IMR-90 (cell line): ENCODE measurements at regions not wholly inside any gene's neighbourhood (a gene's known extent, or its start where the extent isn't known, plus 50 kb on each side); places are given as distances from the start of the nearest gene placed in this dataset.

Source experiments
- ATAC-seq: fragments of 200-7000 bp; cut with Tn5 transposase; 2 replicates; pipeline ENCODE4 v1.9.1; 2020; ENCODE audit warnings: low read depth, mild to moderate bottlenecking, moderate library complexity
- BruUV-seq: library from RNA; stranded (reverse); fragments of 400-500 nt; replicated peaks from 2 replicates; lab custom pipeline; 2021; lab: Mats Ljungman, UMichigan
- CTCF ChIA-PET: fragments of 300-600 bp; formaldehyde crosslinking; extraction: SDS; loops from one replicate; lab custom pipeline; 2021; ENCODE audit warnings: antibody characterized with exemption; lab: Yijun Ruan, JAX
- POLR2A ChIA-PET: fragments of 300-600 bp; sonication (Branson Sonifier 250); formaldehyde crosslinking; loops from one replicate; lab custom pipeline; 2022; ENCODE audit warnings: antibody characterized with exemption; ENCODE audit not compliant: unreplicated experiment; lab: Charles Lee
- DNase-seq: peaks from one replicate; pipeline ENCODE4 v3.0.0; 2013
- H2AFZ ChIP-seq: replicated peaks from 2 replicates; pipeline ENCODE3; 2013; ENCODE audit warnings: low read length, mild to moderate bottlenecking; ENCODE audit not compliant: poor library complexity
- H2AK5ac ChIP-seq: 2 replicates; pipeline ENCODE4 v1.6.1; 2013; ENCODE audit warnings: low read depth, low read length, inconsistent platforms
- H2AK9ac ChIP-seq: replicated peaks from 2 replicates; pipeline ENCODE3; 2013; ENCODE audit warnings: mild to moderate bottlenecking, low read depth, low read length, moderate library complexity; ENCODE audit not compliant: poor library complexity
- H2BK120ac ChIP-seq: 2 replicates; pipeline ENCODE4 v1.6.1; 2013; ENCODE audit warnings: low read depth, low read length, inconsistent platforms
- H2BK15ac ChIP-seq: 3 replicates; pipeline ENCODE4 v1.6.1; 2013; ENCODE audit warnings: low read depth, low read length, inconsistent platforms
- H2BK20ac ChIP-seq: 2 replicates; pipeline ENCODE4 v1.6.1; 2013; ENCODE audit warnings: low read depth, mild to moderate bottlenecking, inconsistent platforms, low read length, moderate library complexity
- H2BK5ac ChIP-seq: 2 replicates; pipeline ENCODE4 v1.6.1; 2013; ENCODE audit warnings: mild to moderate bottlenecking, low read depth, low read length, inconsistent platforms; ENCODE audit not compliant: poor library complexity, severe bottlenecking
- H3K14ac ChIP-seq: replicated peaks from 2 replicates; pipeline ENCODE4 v1.6.1; 2013; ENCODE audit warnings: low read depth, low read length, inconsistent platforms
- H3K18ac ChIP-seq: 2 replicates; pipeline ENCODE4 v1.6.1; 2013; ENCODE audit warnings: low read depth, low read length, control low read depth
- H3K23ac ChIP-seq: 2 replicates; pipeline ENCODE4 v1.6.1; 2013; ENCODE audit warnings: low read depth, low read length, inconsistent platforms
- H3K27ac ChIP-seq: 2 replicates; pipeline ENCODE4 v1.5.1; 2013; ENCODE audit warnings: mild to moderate bottlenecking, control low read depth, low read length; ENCODE audit not compliant: insufficient read depth
- H3K27me3 ChIP-seq: 2 replicates; pipeline ENCODE4 v1.6.1; 2013; ENCODE audit warnings: low read length; ENCODE audit not compliant: control insufficient read depth, insufficient read depth
- H3K36me3 ChIP-seq: 2 replicates; pipeline ENCODE4 v1.6.1; 2013; ENCODE audit warnings: low read length, mixed read lengths; ENCODE audit not compliant: control insufficient read depth, insufficient read depth
- H3K4ac ChIP-seq: 2 replicates; pipeline ENCODE4 v1.6.1; 2013; ENCODE audit warnings: low read depth, low read length, inconsistent platforms
- H3K4me1 ChIP-seq: 2 replicates; pipeline ENCODE4 v1.6.1; 2013; ENCODE audit warnings: low read length, mixed read lengths; ENCODE audit not compliant: control insufficient read depth, insufficient read depth
- H3K4me2 ChIP-seq: 2 replicates; pipeline ENCODE4 v1.6.1; 2013; ENCODE audit warnings: low read depth, mild to moderate bottlenecking, control low read depth, low read length, moderate library complexity
- H3K4me3 ChIP-seq: 2 replicates; pipeline ENCODE4 v1.5.1; 2013; ENCODE audit warnings: low read depth, mild to moderate bottlenecking, control low read depth, low read length, moderate library complexity; ENCODE audit not compliant: insufficient read depth
- H3K56ac ChIP-seq: 2 replicates; pipeline ENCODE4 v1.6.1; 2013; ENCODE audit warnings: low read length, inconsistent platforms; ENCODE audit not compliant: insufficient read depth; ENCODE audit errors: extremely low read depth
- H3K79me1 ChIP-seq, 2 experiments: 2 replicates each; pipeline ENCODE4 v1.6.1; 2013; ENCODE audit warnings: low read length in 2 of 2, inconsistent platforms in 1 of 2, low read depth in 1 of 2
- H3K9ac ChIP-seq: 2 replicates; pipeline ENCODE4 v1.6.1; 2013; ENCODE audit warnings: low read depth, low read length, control low read depth
- H3K9me1 ChIP-seq: 2 replicates; pipeline ENCODE4 v1.6.1; 2013; ENCODE audit warnings: low read length, inconsistent platforms; ENCODE audit not compliant: insufficient read depth
- H3K9me3 ChIP-seq: 2 replicates; pipeline ENCODE4 v1.6.1; 2013; ENCODE audit warnings: low read length; ENCODE audit not compliant: control insufficient read depth, insufficient read depth
- H4K20me1 ChIP-seq: 2 replicates; pipeline ENCODE4 v1.6.1; 2013; ENCODE audit warnings: low read length, inconsistent platforms; ENCODE audit not compliant: insufficient read depth
- H4K5ac ChIP-seq: 2 replicates; pipeline ENCODE4 v1.6.1; 2013; ENCODE audit warnings: mild to moderate bottlenecking, low read depth, low read length, control low read depth
- H4K8ac ChIP-seq, 2 experiments: 2 replicates each; pipeline ENCODE4 v1.6.1; 2013; ENCODE audit warnings: low read depth in 2 of 2, low read length in 2 of 2, control low read depth in 1 of 2, inconsistent platforms in 1 of 2
- H4K91ac ChIP-seq: 2 replicates; pipeline ENCODE4 v1.6.1; 2013; ENCODE audit warnings: low read depth, low read length, inconsistent platforms; ENCODE audit not compliant: insufficient read depth
- SMC3 ChIP-seq: fragments of 150-350 bp; IDR thresholded peaks from 2 replicates; pipeline ENCODE4 v1.6.1; 2016; ENCODE audit warnings: low read depth, mild to moderate bottlenecking, antibody characterized with exemption, low read length, moderate library complexity
- WGBS, 2 experiments: methylation state at CpG; one replicate each; pipeline versions ENCODE4 v1.1.5 to v1.1.7; 2013; ENCODE audit warnings: missing lambda C conversion rate in 2 of 2; ENCODE audit not compliant: insufficient read length in 1 of 2; ENCODE audit errors: extremely low coverage in 2 of 2; 5-methylcytosine and 5-hydroxymethylcytosine counted together
- dilution Hi-C: fragments of 300-500 bp; cut with HindIII; formaldehyde crosslinking; loops from one replicate; pipeline ENCODE4 v1.14.3; 2018; ENCODE audit warnings: low sequenced_read_pairs; ENCODE audit not compliant: unreplicated experiment
- in situ Hi-C: fragments of 300-500 bp; cut with MboI; formaldehyde crosslinking; loops from 3 replicates; pipeline ENCODE4 v1.14.3; 2019; ENCODE audit warnings: low sequenced_read_pairs, inconsistent platforms, mixed read lengths
- intact Hi-C: fragments of 100-400 bp; cut with micrococcal nuclease; formaldehyde crosslinking; loops from 2 replicates; pipeline ENCODE4 v1.10.0; 2022

- Histone ChIP-seq H2BK20ac (no peak overlapping the region), H3K27ac (no peak overlapping the region), H4K5ac (no peak overlapping the region), H3K9ac (no peak overlapping the region), H2BK120ac (no peak overlapping the region), H3K56ac (no peak overlapping the region), H3K9me1 (peaks cover 7% of the 10 kb centered on the region; the same call in 1 of the 2 replicates), H3K23ac (no peak overlapping the region), H2AFZ (no peak overlapping the region), H3K79me1 (0 out of 4 replicates have a peak, but pooled peaks cover 0 to 5% of the 10 kb centered on the region in 2 experiments), H3K18ac (no peak overlapping the region), H2AK5ac (no peak overlapping the region; the same call in 1 of the 2 replicates), H3K4me2 (no peak overlapping the region), H4K20me1 (no peaks in the 10 kb centered on the region), H3K9me3 (no peaks in the 10 kb centered on the region), H2BK5ac (no peak overlapping the region), H4K8ac (no peak overlapping the region), H3K36me3 (no peaks in the 10 kb centered on the region), H3K27me3 (peaks cover 10% of the 10 kb centered on the region), H3K14ac (no peak overlapping the region), H4K91ac (no peak overlapping the region), H3K4me1 (peaks cover 2% of the 10 kb centered on the region), H2BK15ac (no peak overlapping the region), H2AK9ac (no peak overlapping the region), H3K4ac (no peak overlapping the region), H3K4me3 (no peak overlapping the region)
- no peak for ATAC-seq
- no peak for TF ChIP-seq SMC3
- no peak for DNase-seq
- POLR2A ChIA-PET = no interaction called here
- CTCF ChIA-PET = interaction anchor here (0.6 kb wide), 1 partner anchor 1258 kb away, joined by 3 read pairs; no protein-coding TSS in a partner anchor
- intact Hi-C loops = no loop called here
- in situ Hi-C loops = no loop called here
- no TSS peak for BruUV-seq
- no CpG with 5 or more reads among the region's 2 CpGs for WGBS, 2 experiments
- dilution Hi-C loops = no loop called here
These were observed 157.4 kb downstream of the FOXL1 start for GRCh38 chr16:86735727-86736126.
